Omental fat pad (tissue), 3 donors: ENCODE measurements at regions not wholly inside any gene's neighbourhood (a gene's known extent, or its start where the extent isn't known, plus 50 kb on each side); places are given as distances from the start of the nearest gene placed in this dataset.

Source experiments
- ATAC-seq: fragments of 150-250 bp; one replicate; pipeline ENCODE4 v1.9.1; 2016; ENCODE audit warnings: mild to moderate bottlenecking, moderate library complexity; ENCODE audit not compliant: low FRiP score
- DNase-seq: peaks from one replicate; pipeline ENCODE4 v3.0.0-alpha.2; 2019; ENCODE audit warnings: low spot score
- TF ChIP-seq, protein P1 (sequence below), 3 donors: fragments of 450-650 bp; IDR thresholded peaks; one replicate each; pipeline ENCODE4 v1.5.1; 2016 to 2017; ENCODE audit warnings: antibody characterized with exemption in 3 of 3, mild to moderate bottlenecking in 3 of 3, moderate library complexity in 2 of 3

DNA sequence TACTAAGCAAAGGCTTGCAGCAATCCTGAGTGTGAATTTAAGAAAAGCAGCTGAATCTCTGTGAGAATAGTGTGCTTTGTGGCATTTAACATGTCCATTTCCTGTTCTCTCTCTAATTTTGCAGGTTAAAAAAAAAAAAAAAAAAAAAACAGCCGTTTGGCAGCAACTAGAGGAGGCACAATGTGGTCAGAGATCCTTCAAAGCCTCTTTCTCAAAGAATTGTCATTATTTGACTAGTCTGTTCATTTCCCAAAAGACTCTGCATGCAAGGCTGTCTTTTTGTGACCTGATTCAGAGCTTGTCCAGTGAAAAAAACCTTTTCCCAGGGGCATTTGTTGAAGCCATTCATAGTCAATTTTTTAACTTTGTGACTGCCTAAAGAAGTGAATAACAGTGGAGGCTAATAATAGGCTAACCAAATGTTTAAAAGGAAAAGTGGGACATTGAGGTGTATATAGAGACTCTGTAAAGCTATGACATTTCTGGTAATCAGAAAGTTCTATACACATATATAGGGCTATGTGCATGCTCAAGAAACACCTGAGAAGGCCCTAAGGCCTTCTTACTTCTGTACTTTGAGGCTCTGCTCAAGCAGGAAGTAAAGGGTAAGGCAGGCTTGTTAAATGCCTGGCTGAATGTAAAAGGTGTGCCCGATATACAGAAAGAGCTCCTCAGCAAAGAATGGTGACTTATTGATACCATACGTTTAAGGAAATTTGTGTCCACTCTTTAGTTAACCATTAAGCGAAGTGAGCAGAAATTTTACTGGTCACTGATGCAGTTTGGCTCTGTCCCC is 289.6 kb upstream of the RAB6C start:
- DNase-seq: no peak
- TF ChIP-seq, protein P1, sequence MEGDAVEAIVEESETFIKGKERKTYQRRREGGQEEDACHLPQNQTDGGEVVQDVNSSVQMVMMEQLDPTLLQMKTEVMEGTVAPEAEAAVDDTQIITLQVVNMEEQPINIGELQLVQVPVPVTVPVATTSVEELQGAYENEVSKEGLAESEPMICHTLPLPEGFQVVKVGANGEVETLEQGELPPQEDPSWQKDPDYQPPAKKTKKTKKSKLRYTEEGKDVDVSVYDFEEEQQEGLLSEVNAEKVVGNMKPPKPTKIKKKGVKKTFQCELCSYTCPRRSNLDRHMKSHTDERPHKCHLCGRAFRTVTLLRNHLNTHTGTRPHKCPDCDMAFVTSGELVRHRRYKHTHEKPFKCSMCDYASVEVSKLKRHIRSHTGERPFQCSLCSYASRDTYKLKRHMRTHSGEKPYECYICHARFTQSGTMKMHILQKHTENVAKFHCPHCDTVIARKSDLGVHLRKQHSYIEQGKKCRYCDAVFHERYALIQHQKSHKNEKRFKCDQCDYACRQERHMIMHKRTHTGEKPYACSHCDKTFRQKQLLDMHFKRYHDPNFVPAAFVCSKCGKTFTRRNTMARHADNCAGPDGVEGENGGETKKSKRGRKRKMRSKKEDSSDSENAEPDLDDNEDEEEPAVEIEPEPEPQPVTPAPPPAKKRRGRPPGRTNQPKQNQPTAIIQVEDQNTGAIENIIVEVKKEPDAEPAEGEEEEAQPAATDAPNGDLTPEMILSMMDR (IDR thresholded peaks at IDR 0.05): no peak
- ATAC-seq: no peak

DNA sequence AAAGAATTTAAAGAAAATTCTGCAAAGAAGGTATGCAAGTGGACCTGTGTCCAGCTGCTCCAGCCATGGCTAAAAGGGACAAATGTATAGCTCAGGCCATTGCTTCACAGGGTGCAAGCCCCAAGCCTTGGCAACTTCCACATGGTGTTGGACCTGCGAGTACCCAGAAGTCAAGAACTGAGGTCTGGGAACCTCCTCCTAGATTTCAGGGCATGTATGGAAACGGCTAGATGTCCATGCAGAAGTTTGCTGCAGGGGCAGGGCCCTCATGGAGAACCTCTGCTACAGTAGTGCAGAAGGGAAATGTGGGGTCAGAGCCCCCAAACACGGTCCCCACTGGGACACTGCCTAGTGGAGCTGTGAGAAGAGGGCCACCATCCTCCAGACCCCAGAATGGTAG is 284.0 kb upstream of the RAB6C start:
- no peak for ATAC-seq
- no peak for DNase-seq
- TF ChIP-seq, protein P1 (IDR thresholded peaks at IDR 0.05): no peak

- DNase-seq: no peak
Observed at GRCh38 chr2:129698593-129698992, 280.9 kb upstream of the RAB6C start.

DNA sequence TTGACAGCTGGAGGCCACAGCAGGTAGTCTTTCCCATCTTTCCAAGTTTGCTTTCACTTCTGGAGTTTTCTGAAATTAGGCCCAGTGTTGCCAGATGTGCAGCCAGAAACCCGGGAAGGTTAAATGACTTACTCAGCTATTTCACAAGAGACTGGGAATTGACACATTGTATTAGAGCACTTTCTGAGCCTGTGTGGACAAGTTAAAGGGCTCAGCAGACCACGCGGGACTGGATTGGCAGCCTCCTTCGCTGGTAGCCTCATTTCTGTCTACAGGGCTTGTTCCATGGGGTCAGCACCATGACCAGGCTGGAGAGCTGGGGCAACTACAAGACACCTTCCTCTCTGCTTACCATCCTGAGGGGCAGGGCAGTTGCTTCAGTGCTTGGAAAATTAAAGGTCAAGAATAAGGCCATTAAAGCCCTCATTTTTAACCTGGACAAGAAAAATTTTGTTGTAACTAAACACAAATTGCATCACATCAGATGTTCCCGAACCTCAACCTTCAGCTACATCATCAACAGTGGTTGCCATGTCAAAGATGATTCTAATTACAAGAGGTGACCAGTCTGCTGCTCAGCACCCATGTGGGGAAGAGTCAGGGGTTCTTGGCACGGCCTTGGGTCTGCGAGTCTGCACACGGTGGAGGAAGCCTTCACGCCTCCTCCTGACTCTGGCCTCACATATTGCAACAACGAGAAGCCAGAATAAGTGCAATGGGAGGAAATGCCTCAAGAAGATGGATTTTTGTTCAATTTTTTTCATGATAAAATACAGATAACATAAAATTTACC is 279.5 kb upstream of the RAB6C start:
- DNase-seq: no peak
- TF ChIP-seq, protein P1 (IDR thresholded peaks at IDR 0.05): no peak
- ATAC-seq: no peak

More at GRCh38 chr2:129698593-129698992, 280.9 kb upstream of the RAB6C start:
- no peak for ATAC-seq
- TF ChIP-seq, protein P1 (IDR thresholded peaks at IDR 0.05): no peak

DNA sequence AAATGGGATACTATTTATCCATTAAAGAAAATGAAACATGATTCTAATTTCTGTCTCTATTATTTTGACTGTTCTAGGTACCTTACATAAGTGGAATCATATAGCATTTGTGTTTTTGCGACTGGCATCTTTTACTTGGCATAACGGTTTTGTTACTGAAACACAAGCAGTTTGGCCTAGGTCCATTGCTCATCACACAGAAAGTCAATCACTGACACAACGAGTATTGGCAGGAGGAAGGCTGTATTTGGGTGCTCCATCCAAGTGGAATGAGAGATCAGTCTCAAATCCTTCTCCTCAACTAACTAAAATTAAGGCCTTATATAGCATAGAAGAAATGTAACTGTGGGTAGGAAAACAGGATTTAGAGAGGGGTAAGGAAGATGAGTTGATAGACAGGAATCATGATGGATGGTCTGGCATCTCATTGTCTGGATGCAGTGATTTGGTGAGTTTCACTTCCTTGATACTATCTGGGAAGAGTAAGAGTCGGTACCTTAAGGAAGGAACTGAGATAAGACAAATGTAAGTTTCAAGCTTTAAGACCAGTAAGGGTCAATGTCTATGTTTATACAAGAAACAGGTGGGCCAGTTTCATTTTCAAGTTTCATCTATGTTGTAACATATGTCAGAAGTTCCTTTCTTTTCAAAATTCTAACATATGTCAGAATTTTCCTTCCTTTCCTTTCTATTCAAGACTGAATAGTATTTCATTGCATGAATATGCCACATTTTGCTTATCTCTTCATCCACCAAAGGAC is 276.9 kb upstream of the RAB6C start:
- no peak for ATAC-seq
- DNase-seq: no peak
- TF ChIP-seq, protein P1 (IDR thresholded peaks at IDR 0.05): no peak

DNA sequence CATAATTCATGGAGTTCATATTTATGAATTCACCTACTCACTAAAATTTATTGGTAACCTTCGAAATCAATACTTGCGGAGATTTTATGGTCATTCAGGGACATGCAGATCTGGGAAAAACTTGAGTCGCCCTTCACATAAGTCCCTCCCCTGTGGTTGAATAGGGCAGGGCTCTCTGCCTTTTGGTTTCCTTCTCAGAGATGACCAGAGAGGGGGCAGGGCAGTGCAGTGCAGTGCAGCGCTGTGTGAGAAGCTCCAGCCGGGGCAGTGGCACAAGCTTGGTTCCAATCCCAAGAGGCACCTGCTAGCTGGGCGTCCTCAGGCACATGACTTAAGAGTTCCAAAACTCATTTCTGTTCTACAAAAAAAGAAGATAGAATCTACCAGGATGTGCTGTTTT is 274.4 kb upstream of the RAB6C start:
- TF ChIP-seq, protein P1 (IDR thresholded peaks at IDR 0.05): no peak
- no peak for ATAC-seq
- DNase-seq: no peak
